SK-N-MC (cell line): ENCODE measurements at regions not wholly inside any gene's neighbourhood (a gene's known extent, or its start where the extent isn't known, plus 50 kb on each side); places are given as distances from the start of the nearest gene placed in this dataset.

ENCODE experiments used
- EZH2 ChIP-seq: fragments of 200-600 bp; sonication (generic); IDR thresholded peaks from one replicate; pipeline ENCODE4 v1.6.1; 2017; ENCODE audit warnings: antibody characterized with exemption
- POLR2AphosphoS5 ChIP-seq: IDR thresholded peaks from 2 replicates; pipeline ENCODE4 v1.6.1; 2012; ENCODE audit warnings: mild to moderate bottlenecking, low read depth, low read length, borderline replicate concordance

- TF ChIP-seq EZH2 (no peak), POLR2AphosphoS5 (no peak)
Measured at GRCh38 chrX:39856472-39857121, 241.2 kb downstream of the BCOR start.
